NCI-H2081 treated with DMSO at 0.1 percent for 48 hours (cell line): ENCODE measurements at regions not wholly inside any gene's neighbourhood (a gene's known extent, or its start where the extent isn't known, plus 50 kb on each side); places are given as distances from the start of the nearest gene placed in this dataset.
A peak's percentile ranks its signal among the peaks of the same experiment; 100 is the strongest.
"Not testable (repeated sequence)": the region's sequence is repeated elsewhere in the genome, so short reads cannot be mapped to it uniquely, and the experiment has no call there.

Experiments used
- DNase-seq: peaks from one replicate; lab custom pipeline; 2025; lab: John Stamatoyannopoulos, UW

DNA sequence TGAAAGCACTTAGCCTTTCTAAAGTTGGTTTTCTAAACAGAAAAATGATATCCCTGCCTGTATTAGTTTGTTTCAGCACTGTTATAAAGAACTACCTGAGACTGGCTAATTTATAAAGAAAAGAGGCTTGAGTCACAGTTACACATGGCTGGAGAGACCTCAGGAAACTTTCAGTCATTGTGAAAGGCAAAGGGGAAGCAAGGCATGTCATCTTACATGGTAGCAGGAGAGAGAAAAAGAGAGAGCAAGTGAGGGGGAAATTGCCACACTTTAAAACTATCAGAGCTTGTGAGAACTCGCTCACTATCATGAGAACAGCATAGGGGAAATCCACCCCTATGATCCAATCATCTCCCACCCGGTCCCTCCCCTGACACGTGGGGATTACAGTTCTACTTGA lies 64.9 kb downstream of the FAM170A start:
- no peak for DNase-seq

DNA sequence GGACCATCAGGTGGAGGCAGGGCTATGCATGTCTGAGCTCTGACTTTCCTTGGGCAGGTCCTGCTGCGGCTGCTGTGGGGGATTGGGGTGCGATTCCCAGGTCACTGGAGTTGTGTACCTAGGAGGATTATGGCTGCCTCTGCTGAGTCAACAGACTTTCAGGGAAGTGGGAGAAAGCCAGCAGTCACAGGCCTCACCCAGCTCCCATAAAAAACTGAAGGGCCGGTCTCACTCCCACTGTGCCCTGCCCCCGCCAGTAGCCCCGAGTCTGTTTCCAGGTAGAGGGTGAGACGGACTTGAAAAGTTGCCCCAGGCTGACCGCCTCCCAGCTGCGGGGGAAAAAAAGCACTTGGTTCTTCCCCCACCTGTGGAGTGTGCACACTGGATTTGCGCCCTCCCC lies 76.7 kb downstream of the FAM170A start:
- no peak for DNase-seq

- no peak for DNase-seq
These were observed 78.9 kb downstream of the FAM170A start for GRCh38 chr5:119708076-119708790.

GRCh38 chr5:119721775-119722174 lies 92.4 kb downstream of the FAM170A start:
- DNase-seq, result no peak

GRCh38 chr5:119725291-119725690 lies 95.9 kb downstream of the FAM170A start:
- not testable (repeated sequence) for DNase-seq

DNA sequence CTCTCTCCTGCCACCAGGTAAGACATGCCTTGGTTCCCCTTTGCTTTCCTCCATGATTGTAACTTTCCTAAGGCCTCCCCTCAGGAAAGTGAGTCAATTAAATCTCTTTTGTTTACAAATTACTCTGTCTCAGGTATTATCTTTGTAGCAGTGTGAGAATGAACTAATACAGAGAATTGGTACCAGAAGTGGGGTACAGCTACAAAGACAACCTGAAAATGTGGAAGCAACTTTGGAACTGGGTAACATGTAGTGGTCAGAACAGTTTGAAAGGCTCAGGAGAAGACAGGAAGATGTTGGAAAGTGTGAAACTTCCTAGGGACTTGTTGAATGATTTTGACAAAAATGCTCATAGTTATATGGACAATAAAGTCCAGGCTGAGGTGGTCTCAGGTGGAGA lies 97.2 kb downstream of the FAM170A start:
- no peak for DNase-seq

GRCh38 chr5:119740225-119740624 lies 110.9 kb downstream of the FAM170A start:
- DNase-seq, result no peak

DNA sequence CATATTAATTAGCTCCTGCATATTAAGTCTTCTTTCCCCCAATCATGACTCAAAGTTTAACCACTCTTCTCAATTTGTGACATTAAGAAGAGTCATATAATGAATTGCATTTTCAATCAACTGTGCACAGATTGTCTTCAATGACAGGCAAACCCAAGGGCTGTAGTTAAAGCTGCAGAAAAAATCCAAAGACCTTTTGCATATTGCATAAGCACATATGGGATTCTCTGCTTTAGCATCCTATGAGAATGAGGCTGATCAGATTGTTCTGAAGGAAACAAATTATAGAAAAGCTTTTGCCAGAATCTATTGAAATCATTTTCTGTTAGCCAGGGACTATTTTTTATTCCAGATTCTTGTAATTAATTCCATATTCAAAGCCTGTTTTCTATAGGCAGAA lies 112.3 kb downstream of the FAM170A start:
- no peak for DNase-seq

DNA sequence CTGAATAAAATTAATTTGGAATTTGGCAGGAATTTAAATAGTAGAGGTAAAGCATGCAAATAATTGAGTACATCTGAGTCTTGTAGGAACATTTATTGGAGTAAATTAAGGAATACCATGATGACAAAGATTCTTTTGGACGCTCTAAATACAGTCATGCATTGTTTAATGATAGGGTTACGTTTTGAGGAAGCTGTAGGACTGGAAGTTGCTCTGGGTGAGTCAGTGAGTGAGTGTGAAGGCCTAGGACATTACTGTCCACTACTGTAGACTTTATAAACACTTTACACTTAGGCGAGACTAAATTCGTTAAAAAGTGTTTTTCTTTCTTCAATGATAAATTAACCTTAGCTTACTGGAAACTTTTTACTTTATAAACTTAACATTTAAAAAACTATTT lies 113.0 kb downstream of the FAM170A start:
- no peak for DNase-seq

DNA sequence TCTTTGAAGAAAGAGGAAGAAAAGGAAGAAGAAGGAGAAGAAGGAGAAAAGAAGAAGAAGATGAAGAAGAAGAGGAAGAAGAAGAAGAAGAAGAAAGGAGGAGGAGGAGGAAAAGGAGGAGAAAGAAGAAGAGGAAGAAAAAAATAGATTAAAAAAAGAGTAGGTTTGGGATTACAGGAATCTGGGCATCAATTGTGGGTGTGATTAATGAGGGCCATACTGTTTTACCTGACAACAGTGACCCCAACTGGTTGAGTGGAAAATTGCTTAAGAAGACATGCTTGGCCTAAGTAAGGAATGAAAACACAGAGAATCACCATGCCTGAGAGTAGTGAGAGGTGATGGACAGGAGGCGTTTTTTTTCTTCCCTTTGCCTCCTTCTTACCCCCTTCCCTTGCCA lies 114.6 kb downstream of the FAM170A start:
- peak; percentile 6 for DNase-seq

DNA sequence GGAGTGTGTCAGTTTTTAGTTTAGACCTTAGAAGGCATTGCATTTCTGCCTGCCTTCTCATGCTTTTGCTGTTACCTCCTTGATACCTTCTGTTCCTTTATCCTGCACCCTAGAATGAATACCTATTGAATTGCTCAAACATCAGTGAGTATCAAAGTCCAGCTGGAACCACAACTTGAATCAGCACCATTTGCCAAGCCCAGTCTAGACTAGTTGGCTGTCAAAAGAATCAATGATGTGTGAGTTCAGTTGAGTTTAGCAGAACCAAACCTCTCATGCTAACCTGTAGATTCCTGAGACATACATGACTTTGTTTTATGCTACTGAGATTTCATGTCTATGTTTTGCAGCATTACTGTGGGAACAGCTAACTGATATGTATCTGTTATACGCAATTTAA lies 116.6 kb downstream of the FAM170A start:
- no peak for DNase-seq

DNA sequence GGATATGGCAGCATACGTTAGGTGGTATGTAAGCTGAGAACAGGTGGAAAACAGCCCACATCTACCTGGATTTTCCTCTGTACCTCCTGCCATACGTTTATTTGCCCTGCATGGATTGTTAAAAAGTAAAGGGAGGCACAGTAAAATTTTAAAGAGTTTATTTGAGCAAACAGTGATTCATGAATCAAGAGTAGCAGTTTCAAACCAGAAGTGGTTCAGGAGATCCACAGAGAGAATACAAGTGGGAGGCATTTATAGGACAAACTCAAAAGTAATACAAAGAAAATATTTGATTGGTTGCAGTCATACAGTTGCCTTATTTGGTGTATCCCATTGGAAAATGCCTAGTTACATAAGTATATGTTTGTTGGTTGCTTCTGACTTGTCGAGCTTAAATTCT lies 117.6 kb downstream of the FAM170A start:
- DNase-seq, result no peak

- no peak for DNase-seq
These were observed 121.8 kb downstream of the FAM170A start for GRCh38 chr5:119750887-119751733.

GRCh38 chr5:119751734-119752094 lies 122.4 kb downstream of the FAM170A start:
- no peak for DNase-seq

DNA sequence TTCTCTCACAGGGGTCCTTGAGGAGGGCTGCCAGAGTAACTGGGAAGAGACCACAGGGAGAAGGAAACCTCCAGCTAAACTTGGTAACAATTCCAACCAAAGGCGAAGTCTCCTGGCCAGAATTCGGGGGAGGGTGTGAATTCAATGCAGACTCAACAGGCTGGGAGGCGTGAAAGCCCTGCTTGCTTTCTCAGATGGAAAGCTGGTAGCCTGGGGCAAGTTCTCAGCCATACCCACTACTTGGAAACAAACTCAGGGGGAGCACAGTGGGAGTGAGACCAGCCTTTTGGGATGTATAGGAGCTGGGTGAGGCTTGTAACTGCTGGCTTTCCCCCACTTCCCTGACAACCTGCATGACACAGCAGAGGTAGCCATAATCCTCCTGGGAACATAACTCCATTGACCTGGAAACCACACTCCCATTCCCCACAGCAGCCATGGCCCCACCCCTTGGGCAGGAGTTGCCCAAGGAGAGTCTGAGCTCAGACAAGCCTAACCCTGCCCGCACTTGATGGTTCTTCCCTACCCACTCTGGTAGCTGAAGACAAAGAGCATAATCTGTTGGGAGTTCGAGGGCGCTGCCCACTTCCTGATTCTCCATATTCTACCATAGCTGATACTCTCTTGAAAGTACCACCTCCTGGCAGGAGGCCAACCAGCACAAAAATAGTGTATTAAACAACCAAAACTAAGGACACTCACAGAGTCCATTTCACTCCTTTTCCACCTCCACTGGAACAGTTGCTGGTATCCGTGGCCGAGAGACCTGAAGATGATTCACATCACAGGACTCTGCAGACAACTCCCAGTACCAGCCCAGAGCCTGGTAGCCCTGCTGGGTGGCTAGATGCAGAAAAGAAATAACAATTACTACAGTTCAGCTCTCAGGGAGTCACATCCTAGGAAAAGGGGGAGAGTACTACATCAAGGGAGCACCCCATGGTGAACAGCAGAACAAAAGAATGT lies 123.8 kb downstream of the FAM170A start:
- DNase-seq, result no peak

- DNase-seq, result not testable (repeated sequence)
These were observed 125.5 kb downstream of the FAM170A start for GRCh38 chr5:119754825-119755224.

DNA sequence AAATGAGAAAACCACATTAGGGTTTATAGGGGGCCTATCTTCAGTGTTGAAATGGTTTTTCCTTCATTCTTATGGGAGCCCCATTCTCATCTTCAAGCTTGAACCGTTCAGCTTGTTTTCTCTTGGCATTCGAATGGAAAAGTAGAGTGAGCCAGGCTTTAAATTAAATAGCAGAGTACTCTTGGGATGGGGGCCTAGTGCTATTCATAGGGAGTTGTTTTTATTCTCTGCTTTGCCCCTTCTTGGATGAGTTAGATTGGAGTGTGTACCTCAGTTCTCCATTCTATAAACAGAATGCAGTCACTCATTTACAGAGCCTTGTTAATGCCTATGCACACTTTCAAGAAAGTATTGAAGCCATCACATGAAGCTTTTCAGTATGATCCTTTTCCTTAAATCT lies 127.9 kb downstream of the FAM170A start:
- DNase-seq, result no peak

DNA sequence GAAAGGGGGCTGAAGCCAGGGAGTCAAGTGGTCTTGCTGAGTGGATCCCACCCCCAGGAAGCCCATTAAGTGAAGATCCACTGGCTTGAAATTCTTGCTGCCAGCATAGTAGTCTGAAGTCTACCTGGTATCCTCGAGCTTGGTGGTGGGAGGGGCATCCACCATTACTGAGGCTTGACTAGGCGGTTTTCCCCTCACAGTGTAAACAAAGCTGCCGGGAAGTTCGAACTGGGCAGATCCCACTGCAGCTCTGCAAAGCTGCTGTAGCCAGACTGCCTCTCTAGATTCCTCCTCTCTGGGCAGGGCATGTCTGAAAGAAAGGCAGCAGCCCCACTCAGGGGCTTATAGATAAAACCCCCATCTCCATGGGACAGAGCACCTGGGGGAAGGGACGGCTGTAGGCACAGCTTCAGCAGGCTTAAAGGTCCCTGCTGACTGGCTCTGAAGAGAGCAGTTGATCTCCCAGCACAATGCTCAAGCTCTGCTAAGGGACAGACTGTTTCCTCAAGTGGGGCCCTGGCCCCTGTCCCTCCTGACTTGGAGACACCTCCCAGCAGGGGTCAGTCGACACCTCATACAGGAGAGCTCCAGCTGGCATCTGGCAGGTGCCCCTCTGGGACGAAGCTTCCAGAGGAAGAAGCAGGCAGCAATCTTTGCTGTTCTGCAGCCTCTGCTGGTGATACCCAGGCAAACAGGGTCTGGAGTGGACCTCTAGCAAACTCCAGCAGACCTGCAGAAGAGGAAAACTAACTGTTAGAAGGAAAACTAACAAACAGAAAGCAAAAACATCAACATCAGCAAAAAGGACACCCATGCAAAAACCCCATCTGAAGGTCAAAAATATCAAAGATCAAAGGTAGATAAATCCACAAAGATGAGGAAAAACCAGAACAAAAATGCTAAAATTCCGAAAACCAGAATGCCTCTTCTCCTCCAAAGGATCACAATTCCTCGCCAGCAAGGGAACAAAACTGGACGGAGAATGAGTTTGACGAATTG lies 140.6 kb downstream of the FAM170A start:
- not testable (repeated sequence) for DNase-seq

DNA sequence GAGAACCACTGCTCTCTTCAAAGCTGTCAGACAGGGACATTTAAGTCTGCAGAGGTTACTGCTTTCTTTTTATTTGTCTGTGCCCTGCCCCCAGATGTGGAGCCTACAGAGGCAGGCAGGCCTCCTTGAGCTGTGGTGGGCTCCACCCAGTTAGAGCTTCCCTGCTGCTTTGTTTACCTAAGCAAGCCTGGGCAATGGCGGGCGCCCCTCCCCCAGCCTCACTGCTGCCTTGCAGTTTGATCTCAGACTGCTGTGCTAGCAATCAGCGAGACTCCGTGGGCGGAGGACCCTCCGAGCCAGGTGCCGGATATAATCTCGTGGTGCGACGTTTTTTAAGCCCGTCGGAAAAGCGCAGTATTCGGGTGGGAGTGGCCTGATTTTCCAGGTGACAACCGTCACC lies 150.8 kb downstream of the FAM170A start:
- not testable (repeated sequence) for DNase-seq

GRCh38 chr5:119785057-119785456 lies 155.7 kb downstream of the FAM170A start:
- DNase-seq, result no peak
